ENCODE measurements at regions not wholly inside any gene's neighbourhood (a gene's known extent, or its start where the extent isn't known, plus 50 kb on each side); places are given as distances from the start of the nearest gene placed in this dataset.
"Not testable (repeated sequence)": the region's sequence is repeated elsewhere in the genome, so short reads cannot be mapped to it uniquely, and the experiment has no call there.

DNA sequence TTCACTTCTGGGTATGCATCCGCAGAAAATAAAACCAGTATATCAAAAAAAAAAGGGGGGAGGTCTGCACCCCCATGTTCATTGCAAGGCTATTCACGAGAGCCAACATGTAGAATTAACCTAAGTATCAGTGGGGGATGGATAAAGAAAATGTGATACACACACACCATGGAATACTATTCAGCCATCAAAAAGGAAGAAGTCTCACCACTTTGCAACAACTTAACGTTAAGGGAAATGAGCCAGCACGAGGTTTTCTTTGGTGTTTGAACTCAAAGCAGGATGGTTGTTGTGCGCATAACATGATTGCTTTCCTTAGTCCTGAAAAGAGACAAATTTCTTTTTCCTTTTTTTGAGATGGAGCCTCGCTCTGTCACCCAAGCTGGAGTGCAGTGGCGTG lies 222.7 kb downstream of the SHOX start:
- TF ChIP-seq, protein P1, sequence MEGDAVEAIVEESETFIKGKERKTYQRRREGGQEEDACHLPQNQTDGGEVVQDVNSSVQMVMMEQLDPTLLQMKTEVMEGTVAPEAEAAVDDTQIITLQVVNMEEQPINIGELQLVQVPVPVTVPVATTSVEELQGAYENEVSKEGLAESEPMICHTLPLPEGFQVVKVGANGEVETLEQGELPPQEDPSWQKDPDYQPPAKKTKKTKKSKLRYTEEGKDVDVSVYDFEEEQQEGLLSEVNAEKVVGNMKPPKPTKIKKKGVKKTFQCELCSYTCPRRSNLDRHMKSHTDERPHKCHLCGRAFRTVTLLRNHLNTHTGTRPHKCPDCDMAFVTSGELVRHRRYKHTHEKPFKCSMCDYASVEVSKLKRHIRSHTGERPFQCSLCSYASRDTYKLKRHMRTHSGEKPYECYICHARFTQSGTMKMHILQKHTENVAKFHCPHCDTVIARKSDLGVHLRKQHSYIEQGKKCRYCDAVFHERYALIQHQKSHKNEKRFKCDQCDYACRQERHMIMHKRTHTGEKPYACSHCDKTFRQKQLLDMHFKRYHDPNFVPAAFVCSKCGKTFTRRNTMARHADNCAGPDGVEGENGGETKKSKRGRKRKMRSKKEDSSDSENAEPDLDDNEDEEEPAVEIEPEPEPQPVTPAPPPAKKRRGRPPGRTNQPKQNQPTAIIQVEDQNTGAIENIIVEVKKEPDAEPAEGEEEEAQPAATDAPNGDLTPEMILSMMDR (conservative IDR thresholded peaks at IDR 0.05; ENCODE audit: low read depth, low read length): no peak
- no peak overlapping the region for H3K4me3 ChIP-seq (ENCODE audit: low read depth, low read length)

DNA sequence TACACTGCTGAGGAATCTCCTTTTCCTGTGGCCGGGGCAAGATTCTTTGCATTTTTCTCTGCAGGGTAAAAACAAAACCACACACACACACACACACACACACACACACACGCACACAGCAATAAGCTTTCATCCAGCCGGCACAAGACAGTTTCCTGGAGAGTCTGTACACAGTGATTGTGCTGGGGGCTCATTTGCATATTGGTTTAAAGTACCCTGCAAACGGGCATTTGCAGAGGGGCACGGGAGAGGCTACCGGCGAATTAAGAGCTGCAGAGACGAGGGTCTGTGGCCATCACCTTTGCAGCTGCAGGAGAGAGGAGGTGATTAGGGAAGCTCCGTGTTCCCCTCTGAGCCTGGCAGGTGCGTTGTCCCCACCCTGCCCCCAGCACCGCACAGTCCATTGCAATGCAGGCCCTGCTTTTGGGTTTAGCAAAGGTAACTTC lies 219.9 kb downstream of the SHOX start:
- DNase-seq (ENCODE audit: low read depth): no peak
- TF ChIP-seq, protein P1 (conservative IDR thresholded peaks at IDR 0.05; ENCODE audit: low read depth, low read length): no peak
- H3K4me3 ChIP-seq (ENCODE audit: low read depth, low read length): no peak overlapping the region

More for the DNA sequence above, 222.7 kb downstream of the SHOX start:
- no peak for DNase-seq (ENCODE audit: low read depth)

DNA sequence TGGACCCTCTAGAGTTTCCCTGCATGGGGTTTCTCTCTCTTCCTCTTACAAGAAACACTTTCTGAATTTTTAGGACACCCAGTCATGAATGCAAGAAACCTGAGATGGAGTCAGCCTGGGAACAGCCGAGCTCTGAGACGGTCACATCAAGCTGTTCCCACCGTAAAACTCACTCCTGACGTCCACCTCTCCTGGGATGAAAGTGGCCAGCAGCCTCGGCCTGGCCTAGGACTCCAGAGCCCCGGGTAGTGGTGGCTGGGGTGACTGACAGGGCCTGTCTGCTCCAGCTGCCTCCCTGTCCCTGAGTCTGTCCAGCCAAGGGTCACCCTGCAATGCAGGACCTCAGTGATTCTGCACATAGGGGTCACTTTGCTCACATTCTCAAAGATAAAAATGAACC lies 217.8 kb downstream of the SHOX start:
- H3K4me3 ChIP-seq (ENCODE audit: low read depth, low read length): no peak overlapping the region
- TF ChIP-seq, protein P1 (conservative IDR thresholded peaks at IDR 0.05; ENCODE audit: low read depth, low read length): no peak
- no peak for DNase-seq (ENCODE audit: low read depth)

DNA sequence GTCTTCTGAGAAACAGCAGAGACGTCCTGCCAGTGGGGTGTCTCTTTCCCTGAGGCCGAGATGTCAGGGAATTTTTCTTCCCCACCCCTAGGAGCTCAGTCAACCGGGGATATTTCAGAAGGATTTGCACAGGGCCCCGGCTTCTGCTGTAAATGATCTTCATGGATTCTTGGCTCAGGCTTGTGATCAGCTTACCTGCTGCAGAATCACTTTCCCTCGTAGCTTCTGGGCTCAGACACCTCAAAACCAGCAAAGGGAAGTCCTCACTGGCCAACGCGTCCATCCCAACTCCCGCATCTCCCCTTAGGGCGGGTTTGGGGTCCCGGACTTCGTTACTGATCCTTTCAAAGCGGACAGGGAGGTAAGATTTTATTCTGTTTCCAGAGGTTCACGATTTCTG lies 212.7 kb downstream of the SHOX start:
- TF ChIP-seq, protein P1 (conservative IDR thresholded peaks at IDR 0.05; ENCODE audit: low read depth, low read length): no peak
- no peak for DNase-seq (ENCODE audit: low read depth)
- H3K4me3 ChIP-seq (ENCODE audit: low read depth, low read length): no peak overlapping the region

DNA sequence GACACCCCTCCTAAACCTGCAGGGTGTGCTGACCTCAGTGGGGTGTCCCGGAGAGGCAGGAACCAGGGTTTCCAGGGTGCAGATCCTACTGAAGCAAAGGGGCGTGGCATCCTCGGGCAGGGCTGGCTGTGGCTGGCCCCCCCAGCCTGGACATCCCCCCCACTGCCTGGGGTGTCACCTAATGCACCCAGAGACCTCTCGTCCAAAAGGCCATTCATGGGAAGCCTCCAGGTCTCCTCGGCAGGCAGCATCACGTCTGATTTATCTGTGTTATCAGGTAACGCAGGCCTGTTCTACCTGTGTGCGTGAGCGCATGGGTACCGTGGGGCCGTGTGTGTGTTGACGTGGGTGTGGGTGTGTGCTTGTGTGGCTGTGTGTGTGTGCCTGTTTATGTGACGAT lies 210.0 kb downstream of the SHOX start:
- H3K4me3 ChIP-seq (ENCODE audit: low read depth, low read length): no peak overlapping the region
- TF ChIP-seq, protein P1 (conservative IDR thresholded peaks at IDR 0.05; ENCODE audit: low read depth, low read length): no peak
- DNase-seq (ENCODE audit: low read depth): no peak

DNA sequence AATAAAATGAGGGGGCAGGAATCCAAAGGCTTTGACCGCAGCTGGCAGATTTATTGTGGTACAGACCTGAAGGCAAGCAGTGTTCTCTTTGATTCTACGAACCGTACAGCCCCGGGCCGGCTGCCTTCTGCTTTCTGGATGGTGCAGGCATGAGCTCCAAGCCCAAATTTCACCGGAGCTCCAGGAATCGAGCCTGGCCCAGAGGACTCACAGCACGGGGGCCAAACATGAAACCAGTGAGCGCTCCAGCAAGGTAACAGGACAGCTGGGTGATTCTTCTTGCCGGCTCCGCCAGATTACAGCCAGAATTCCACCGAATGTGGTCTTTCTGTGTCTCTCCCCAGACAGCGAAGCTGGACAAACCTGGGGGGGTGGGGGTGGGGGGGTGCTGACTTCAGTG lies 208.1 kb downstream of the SHOX start:
- not testable (repeated sequence) for DNase-seq (ENCODE audit: low read depth); H3K4me3 ChIP-seq (ENCODE audit: low read depth, low read length)

DNA sequence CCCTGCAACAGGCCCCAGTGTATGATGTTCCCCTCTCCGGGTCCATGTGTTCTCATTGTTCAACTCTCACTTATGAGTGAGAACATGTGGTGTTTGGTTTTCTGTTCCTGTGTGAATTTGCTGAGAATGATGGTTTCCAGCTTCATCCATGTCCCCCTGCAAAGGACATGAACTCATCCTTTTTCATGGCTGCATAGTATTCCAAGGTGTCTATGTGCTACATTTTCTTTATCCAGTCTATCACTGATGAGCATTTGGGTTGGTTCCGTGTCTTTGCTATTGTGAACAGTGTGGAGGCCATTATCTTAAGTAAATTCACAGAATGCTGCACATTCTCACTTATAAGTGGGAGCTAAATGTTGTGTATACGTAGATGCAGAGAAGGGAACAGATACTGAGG lies 205.3 kb downstream of the SHOX start:
- H3K4me3 ChIP-seq (ENCODE audit: low read depth, low read length); DNase-seq (ENCODE audit: low read depth): not testable (repeated sequence)

DNA sequence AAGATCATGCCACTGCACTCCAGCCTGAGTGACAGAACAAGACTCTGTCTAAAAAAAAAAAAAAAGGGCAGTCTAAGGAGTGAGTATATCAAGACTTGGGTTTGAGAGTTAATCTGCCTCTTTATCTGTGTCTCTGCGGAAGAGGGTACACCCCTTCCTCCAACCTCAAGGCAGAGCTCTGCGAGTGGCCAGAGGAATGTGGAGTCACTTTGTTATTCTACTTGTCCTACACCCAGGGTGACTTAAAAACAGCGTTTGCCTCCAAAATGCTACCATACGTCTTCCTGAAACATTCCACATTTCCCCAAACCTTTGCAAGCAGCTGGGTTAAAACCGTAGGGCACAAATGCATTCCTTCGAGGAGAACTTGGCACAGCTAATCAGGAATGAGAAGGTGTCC lies 199.9 kb downstream of the SHOX start:
- no peak for DNase-seq (ENCODE audit: low read depth)
- no peak overlapping the region for H3K4me3 ChIP-seq (ENCODE audit: low read depth, low read length)
- TF ChIP-seq, protein P1 (conservative IDR thresholded peaks at IDR 0.05; ENCODE audit: low read depth, low read length): no peak
